Endothelial cell of umbilical vein (primary cell): ENCODE measurements at regions not wholly inside any gene's neighbourhood (a gene's known extent, or its start where the extent isn't known, plus 50 kb on each side); places are given as distances from the start of the nearest gene placed in this dataset.

Source experiments
- BruUV-seq: library from RNA; stranded (reverse); fragments of 400-500 nt; replicated peaks from 2 replicates; lab custom pipeline; 2021; lab: Mats Ljungman, UMichigan
- CTCF ChIA-PET: fragments of 300-600, 350-600 bp; sonication (Branson Sonifier 250); formaldehyde crosslinking; loops from one replicate; lab custom pipeline; 2021; ENCODE audit warnings: antibody characterized with exemption, inconsistent platforms; lab: Charles Lee
- POLR2A ChIA-PET: fragments of 300-600, 350-600 bp; sonication (Branson Sonifier 250); formaldehyde crosslinking; loops from one replicate; lab custom pipeline; 2021; ENCODE audit warnings: antibody characterized with exemption, inconsistent platforms; lab: Charles Lee
- DNase-seq: peaks from one replicate; pipeline ENCODE4 v3.0.0-alpha.2; 2011; ENCODE audit warnings: low read depth, low spot score
- FAIRE-seq: peaks from 2 replicates; lab custom pipeline; 2011; peaks lifted over from hg19 to GRCh38; lab: Jason Lieb, UNC
- H2AFZ ChIP-seq: 2 replicates; pipeline ENCODE4 v1.6.0; 2012; ENCODE audit warnings: low read depth, low read length, control low read depth, inconsistent platforms
- H3K27ac ChIP-seq: 2 replicates; pipeline ENCODE4 v1.5.1; 2011; ENCODE audit warnings: low read depth, mild to moderate bottlenecking, control low read depth, low read length, moderate library complexity; ENCODE audit not compliant: insufficient read depth
- H3K27me3 ChIP-seq, 2 experiments: 2 replicates each; pipeline versions ENCODE4 v1.6.0 to v1.6.1; 2011; ENCODE audit warnings: low read length in 2 of 2, mixed read lengths in 1 of 2; ENCODE audit not compliant: control insufficient read depth in 2 of 2, insufficient read depth in 2 of 2
- H3K36me3 ChIP-seq, 2 experiments: 2 replicates in 1 of 2; 3 replicates in 1 of 2; pipeline ENCODE4 v1.5.1; 2011; ENCODE audit warnings: low read length in 2 of 2, mild to moderate bottlenecking in 1 of 2, moderate library complexity in 1 of 2; ENCODE audit not compliant: control insufficient read depth in 2 of 2, insufficient read depth in 2 of 2; ENCODE audit errors: extremely low read depth in 1 of 2
- H3K4me1 ChIP-seq: 3 replicates; pipeline ENCODE4 v1.5.1; 2011; ENCODE audit warnings: mild to moderate bottlenecking, low read length; ENCODE audit not compliant: control insufficient read depth, insufficient read depth; ENCODE audit errors: extremely low read depth
- H3K4me2 ChIP-seq: 2 replicates; pipeline ENCODE4 v1.6.1; 2011; ENCODE audit warnings: low read length, control low read depth, mixed read lengths; ENCODE audit not compliant: insufficient read depth
- H3K4me3 ChIP-seq, 3 experiments: fragments of 200-600 bp in 1 of 3; sonication (generic), shearing (Covaris generic) in 1 of 3; replicated peaks in 1 of 3; 2 replicates each; pipeline ENCODE4 v1.5.1; 2011 to 2016; ENCODE audit warnings: control low read depth in 3 of 3, low read length in 3 of 3, mild to moderate bottlenecking in 2 of 3, inconsistent platforms in 1 of 3, low read depth in 1 of 3, moderate library complexity in 1 of 3; ENCODE audit not compliant: insufficient read depth in 1 of 3
- H3K79me2 ChIP-seq: 2 replicates; pipeline ENCODE4 v1.6.0; 2012; ENCODE audit warnings: low read length, inconsistent platforms; ENCODE audit not compliant: control insufficient read depth, insufficient read depth
- H3K9ac ChIP-seq: replicated peaks from 2 replicates; pipeline ENCODE3; 2011; ENCODE audit warnings: low read length, control low read depth; ENCODE audit not compliant: insufficient read depth; ENCODE audit errors: extremely low read depth
- H3K9me1 ChIP-seq: replicated peaks from 3 replicates; pipeline ENCODE4 v1.6.0; 2011; ENCODE audit warnings: mild to moderate bottlenecking, low read length; ENCODE audit not compliant: control insufficient read depth, insufficient read depth; ENCODE audit errors: extremely low read depth
- H3K9me3 ChIP-seq: replicated peaks from 2 replicates; pipeline ENCODE4 v1.5.1; 2012; ENCODE audit warnings: low read length, inconsistent platforms; ENCODE audit not compliant: control insufficient read depth, insufficient read depth
- H4K20me1 ChIP-seq: replicated peaks from 2 replicates; pipeline ENCODE3; 2011; ENCODE audit warnings: mild to moderate bottlenecking, low read length; ENCODE audit not compliant: control insufficient read depth, insufficient read depth; ENCODE audit errors: extremely low read depth
- CTCF ChIP-seq, 2 donors: IDR thresholded peaks; 1 replicate in 1 of 2; 2 replicates in 1 of 2; pipeline ENCODE4 v1.5.1; 2011; ENCODE audit warnings: low read length in 2 of 2, mild to moderate bottlenecking in 2 of 2, moderate library complexity in 2 of 2, control low read depth in 1 of 2, inconsistent platforms in 1 of 2, low read depth in 1 of 2; ENCODE audit not compliant: insufficient read depth in 1 of 2; ENCODE audit errors: extremely low read depth in 1 of 2
- EZH2 ChIP-seq: IDR thresholded peaks from 2 replicates; pipeline ENCODE4 v1.6.1; 2012; ENCODE audit warnings: borderline replicate concordance, low read depth, mild to moderate bottlenecking, moderate library complexity, low read length, inconsistent platforms; ENCODE audit not compliant: severe bottlenecking
- FOS ChIP-seq: IDR thresholded peaks from 2 replicates; pipeline ENCODE4 v1.6.1; 2011; ENCODE audit warnings: mild to moderate bottlenecking, low read length, moderate library complexity, borderline replicate concordance; ENCODE audit not compliant: insufficient read depth
- GATA2 ChIP-seq: IDR thresholded peaks from 2 replicates; pipeline ENCODE4 v1.7.0; 2011; ENCODE audit warnings: low read depth, mild to moderate bottlenecking, moderate library complexity, mixed read lengths, low read length; ENCODE audit not compliant: insufficient read length, insufficient read depth
- JUN ChIP-seq: IDR thresholded peaks from 2 replicates; pipeline ENCODE4 v1.6.1; 2011; ENCODE audit warnings: borderline replicate concordance, low read depth; ENCODE audit not compliant: insufficient read length, insufficient read depth
- MAX ChIP-seq: IDR thresholded peaks from 2 replicates; pipeline ENCODE4 v1.6.1; 2011; ENCODE audit not compliant: insufficient read depth, insufficient read length
- MYC ChIP-seq: IDR thresholded peaks from one replicate; pipeline ENCODE4 v1.6.1; 2011; ENCODE audit warnings: mild to moderate bottlenecking, low read depth, low read length
- POLR2A ChIP-seq: IDR thresholded peaks from 2 replicates; pipeline ENCODE4 v1.6.1; 2012; ENCODE audit warnings: low read depth, mild to moderate bottlenecking, control low read depth, low read length
- POLR2AphosphoS5 ChIP-seq: IDR thresholded peaks from 2 replicates; pipeline ENCODE4 v1.6.1; 2012; ENCODE audit warnings: low read depth, mild to moderate bottlenecking, control low read depth, low read length, moderate library complexity; ENCODE audit not compliant: insufficient read depth
- dilution Hi-C: fragments of 300-500 bp; cut with MboI; formaldehyde crosslinking; loops from one replicate; pipeline ENCODE4 v1.15.0; 2019; ENCODE audit warnings: low sequenced_read_pairs; ENCODE audit not compliant: extremely low pct_ligation_motif_present
- intact Hi-C: fragments of 100-400 bp; cut with micrococcal nuclease; formaldehyde crosslinking; loops from one replicate; pipeline ENCODE4 v1.10.0; 2022

GRCh38 chr1:219774386-219774785 is 154.0 kb downstream of the SLC30A10 start:
- FAIRE-seq (no peak), DNase-seq (no peak)
- H3K4me3 ChIP-seq = no peak overlapping the region
- H3K27ac ChIP-seq = no peak overlapping the region
- H3K9ac ChIP-seq = no peak overlapping the region
- no TSS peak for BruUV-seq
- POLR2A ChIA-PET = no interaction called here
- no peaks in the 10 kb centered on the region for H3K36me3 ChIP-seq
- dilution Hi-C loops = no loop called here
- CTCF ChIA-PET = no interaction called here
- H3K9me3 ChIP-seq = no peaks in the 10 kb centered on the region
- intact Hi-C loops = no loop called here
- no peak for TF ChIP-seq POLR2AphosphoS5
- TF ChIP-seq GATA2 = no peak
- TF ChIP-seq FOS = no peak
- no peaks in the 10 kb centered on the region for H3K9me1 ChIP-seq
- no peaks in the 10 kb centered on the region for H3K27me3 ChIP-seq
- H2AFZ ChIP-seq = no peak overlapping the region
- H3K4me2 ChIP-seq = no peak overlapping the region
- no peaks in the 10 kb centered on the region for H4K20me1 ChIP-seq
- no peaks in the 10 kb centered on the region for H3K4me1 ChIP-seq
- no peaks in the 10 kb centered on the region for H3K79me2 ChIP-seq

GRCh38 chr1:219773775-219774174 is 154.6 kb downstream of the SLC30A10 start:
- H3K79me2 ChIP-seq = no peaks in the 10 kb centered on the region

More at GRCh38 chr1:219773775-219774174, 154.6 kb downstream of the SLC30A10 start:
- POLR2A ChIA-PET = no interaction called here
- dilution Hi-C loops = no loop called here
- intact Hi-C loops = no loop called here
- no peak for FAIRE-seq
- Histone ChIP-seq H3K27ac (no peak overlapping the region), H3K9ac (no peak overlapping the region), H3K9me1 (no peaks in the 10 kb centered on the region), H3K4me2 (no peak overlapping the region), H4K20me1 (no peaks in the 10 kb centered on the region), H3K36me3 (no peaks in the 10 kb centered on the region), H3K4me3 (no peak overlapping the region), H2AFZ (no peak overlapping the region), H3K9me3 (no peaks in the 10 kb centered on the region), H3K27me3 (no peaks in the 10 kb centered on the region), H3K4me1 (no peaks in the 10 kb centered on the region)
- DNase-seq = no peak
- no TSS peak for BruUV-seq
- CTCF ChIA-PET = no interaction called here
- TF ChIP-seq MYC (no peak), MAX (no peak), GATA2 (no peak), JUN (no peak), EZH2 (no peak), FOS (no peak), CTCF (IDR thresholded peaks at IDR 0.05; ENCODE audit: extremely low read depth in 1 of 2, insufficient read depth in 1 of 2, low read depth in 1 of 2, low read length in 2 of 2) (no peak), POLR2A (no peak), POLR2AphosphoS5 (no peak)
